ENCODE measurements at regions not wholly inside any gene's neighbourhood (a gene's known extent, or its start where the extent isn't known, plus 50 kb on each side); places are given as distances from the start of the nearest gene placed in this dataset.

GRCh38 chr10:129104266-129105045, 362.6 kb upstream of the MGMT start:
- H3K9me3 Mint-ChIP-seq, result peaks cover 0 to 6% of the 10 kb centered on the region in 2 donors
- H3K36me3 Mint-ChIP-seq, result no peaks in the 10 kb centered on the region
- no peak for ATAC-seq
- DNase-seq (ENCODE audit: low spot score in 2 of 2), result no peak
- no peak overlapping the region for H3K27ac Mint-ChIP-seq

GRCh38 chr10:129105266-129105665, 361.8 kb upstream of the MGMT start:
- DNase-seq (ENCODE audit: low spot score in 2 of 2) (no peak), ATAC-seq (no peak)
- H3K9me3 Mint-ChIP-seq, result peaks cover 0 to 6% of the 10 kb centered on the region in 2 donors
- H3K27ac Mint-ChIP-seq, result no peak overlapping the region
- no peaks in the 10 kb centered on the region for H3K36me3 Mint-ChIP-seq

GRCh38 chr10:129106314-129106713, 360.7 kb upstream of the MGMT start:
- no peaks in the 10 kb centered on the region for H3K36me3 Mint-ChIP-seq
- DNase-seq (ENCODE audit: low spot score in 2 of 2) (no peak), ATAC-seq (no peak)
- H3K9me3 Mint-ChIP-seq, result peaks cover 0 to 6% of the 10 kb centered on the region in 2 donors
- H3K27ac Mint-ChIP-seq, result no peak overlapping the region

- no peak for ATAC-seq
- no peaks in the 10 kb centered on the region for H3K36me3 Mint-ChIP-seq
- H3K27ac Mint-ChIP-seq, result no peak overlapping the region
- no peak for DNase-seq (ENCODE audit: low spot score in 2 of 2)
- H3K9me3 Mint-ChIP-seq, result peaks cover 0 to 6% of the 10 kb centered on the region in 2 donors
Measured at GRCh38 chr10:129107525-129107924, 359.5 kb upstream of the MGMT start.

- H3K36me3 Mint-ChIP-seq, result no peaks in the 10 kb centered on the region
- peaks cover 0 to 6% of the 10 kb centered on the region in 2 donors for H3K9me3 Mint-ChIP-seq
- DNase-seq (ENCODE audit: low spot score in 2 of 2) (no peak), ATAC-seq (no peak)
- H3K27ac Mint-ChIP-seq, result no peak overlapping the region
Measured at GRCh38 chr10:129108378-129108777, 358.7 kb upstream of the MGMT start.

GRCh38 chr10:129108994-129109393, 358.0 kb upstream of the MGMT start:
- peaks cover 0 to 6% of the 10 kb centered on the region in 2 donors for H3K9me3 Mint-ChIP-seq
- H3K36me3 Mint-ChIP-seq, result no peaks in the 10 kb centered on the region
- H3K27ac Mint-ChIP-seq, result no peak overlapping the region
- DNase-seq (ENCODE audit: low spot score in 2 of 2) (no peak), ATAC-seq (no peak)

GRCh38 chr10:129110780-129111179, 356.3 kb upstream of the MGMT start:
- Mint-ChIP-seq H3K36me3 (no peaks in the 10 kb centered on the region), H3K9me3 (peaks cover 0 to 6% of the 10 kb centered on the region in 2 donors), H3K27ac (no peak overlapping the region)
- no peak for ATAC-seq
- no peak for DNase-seq (ENCODE audit: low spot score in 2 of 2)

- Mint-ChIP-seq H3K9me3 (peaks cover 0 to 2% of the 10 kb centered on the region in 2 donors), H3K36me3 (no peaks in the 10 kb centered on the region), H3K27ac (no peak overlapping the region)
- no peak for ATAC-seq
- DNase-seq (ENCODE audit: low spot score in 2 of 2), result no peak
Measured at GRCh38 chr10:129111922-129112321, 355.1 kb upstream of the MGMT start.

- no peak for DNase-seq (ENCODE audit: low spot score in 2 of 2)
- H3K36me3 Mint-ChIP-seq, result no peaks in the 10 kb centered on the region
- no peak for ATAC-seq
- H3K9me3 Mint-ChIP-seq, result no peaks in the 10 kb centered on the region
- no peak overlapping the region for H3K27ac Mint-ChIP-seq
Measured at GRCh38 chr10:129114588-129114987, 352.5 kb upstream of the MGMT start.

- DNase-seq (ENCODE audit: low spot score in 2 of 2) (no peak), ATAC-seq (no peak)
- Mint-ChIP-seq H3K9me3 (no peaks in the 10 kb centered on the region), H3K27ac (no peak overlapping the region), H3K36me3 (no peaks in the 10 kb centered on the region)
Measured at GRCh38 chr10:129116371-129116770, 350.7 kb upstream of the MGMT start.

GRCh38 chr10:129120441-129120840, 346.6 kb upstream of the MGMT start:
- DNase-seq (ENCODE audit: low spot score in 2 of 2), result no peak
- Mint-ChIP-seq H3K9me3 (no peaks in the 10 kb centered on the region), H3K36me3 (no peaks in the 10 kb centered on the region), H3K27ac (no peak overlapping the region)
- ATAC-seq, result no peak

GRCh38 chr10:129122846-129123245, 344.2 kb upstream of the MGMT start:
- no peak for ATAC-seq
- no peak for DNase-seq (ENCODE audit: low spot score in 2 of 2)

GRCh38 chr10:129123428-129123827, 343.6 kb upstream of the MGMT start:
- ATAC-seq (no peak), DNase-seq (ENCODE audit: low spot score in 2 of 2) (no peak)
- H3K36me3 Mint-ChIP-seq, result no peaks in the 10 kb centered on the region
- no peak overlapping the region for H3K27ac Mint-ChIP-seq
- no peaks in the 10 kb centered on the region for H3K9me3 Mint-ChIP-seq

More at GRCh38 chr10:129122846-129123245, 344.2 kb upstream of the MGMT start:
- no peaks in the 10 kb centered on the region for H3K9me3 Mint-ChIP-seq
- no peak overlapping the region for H3K27ac Mint-ChIP-seq
- H3K36me3 Mint-ChIP-seq, result no peaks in the 10 kb centered on the region

- Mint-ChIP-seq H3K36me3 (no peaks in the 10 kb centered on the region), H3K9me3 (no peaks in the 10 kb centered on the region), H3K27ac (no peak overlapping the region)
- ATAC-seq (no peak), DNase-seq (ENCODE audit: low spot score in 2 of 2) (no peak)
Measured at GRCh38 chr10:129126982-129127381, 340.1 kb upstream of the MGMT start.

- ATAC-seq, result no peak
- no peak for DNase-seq (ENCODE audit: low spot score in 2 of 2)
- Mint-ChIP-seq H3K9me3 (no peaks in the 10 kb centered on the region), H3K36me3 (no peaks in the 10 kb centered on the region), H3K27ac (no peak overlapping the region)
Measured at GRCh38 chr10:129131457-129132132, 335.4 kb upstream of the MGMT start.

- no peak for ATAC-seq
- Mint-ChIP-seq H3K27ac (no peak overlapping the region), H3K36me3 (no peaks in the 10 kb centered on the region), H3K9me3 (no peaks in the 10 kb centered on the region)
- no peak for DNase-seq (ENCODE audit: low spot score in 2 of 2)
Measured at GRCh38 chr10:129133856-129134255, 333.2 kb upstream of the MGMT start.

- no peaks in the 10 kb centered on the region for H3K36me3 Mint-ChIP-seq
- DNase-seq (ENCODE audit: low spot score in 2 of 2) (no peak), ATAC-seq (no peak)
- no peak overlapping the region for H3K27ac Mint-ChIP-seq
- no peaks in the 10 kb centered on the region for H3K9me3 Mint-ChIP-seq
Measured at GRCh38 chr10:129134371-129134770, 332.7 kb upstream of the MGMT start.

- Mint-ChIP-seq H3K36me3 (no peaks in the 10 kb centered on the region), H3K27ac (no peak overlapping the region), H3K9me3 (no peaks in the 10 kb centered on the region)
- ATAC-seq, result no peak
- no peak for DNase-seq (ENCODE audit: low spot score in 2 of 2)
Measured at GRCh38 chr10:129135624-129136023, 331.4 kb upstream of the MGMT start.

All from activated naive CD4-positive, alpha-beta T cell treated with anti-CD3 and anti-CD28 coated beads, Interleukin-2, amount 50 U/mL, for 72 hours (primary cell).